NCI-H345 treated with DMSO at 0.1 percent for 48 hours (cell line): ENCODE measurements at regions not wholly inside any gene's neighbourhood (a gene's known extent, or its start where the extent isn't known, plus 50 kb on each side); places are given as distances from the start of the nearest gene placed in this dataset.

Source experiments
- DNase-seq: peaks from one replicate; lab custom pipeline; 2025; ENCODE audit not compliant: unreplicated experiment; lab: John Stamatoyannopoulos, UW

DNA sequence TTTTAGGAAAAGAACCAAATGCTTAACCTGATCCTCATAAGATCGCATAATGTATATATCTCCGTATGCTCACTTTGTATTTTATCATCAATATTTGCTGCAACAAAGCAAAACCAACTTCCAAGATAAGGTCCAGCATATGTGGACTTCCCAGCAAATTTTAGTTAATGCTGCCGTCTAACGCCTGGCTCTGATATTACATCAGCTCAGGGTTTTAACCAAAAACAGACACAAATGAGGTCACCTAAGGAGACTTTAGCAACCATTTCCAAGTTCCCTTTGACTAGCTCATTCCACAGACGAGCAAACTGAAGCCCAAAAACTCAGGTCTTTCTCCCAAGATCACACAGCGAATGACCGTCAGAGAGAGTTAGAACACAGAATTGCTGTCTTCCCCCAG lies 59.4 kb upstream of the UCN3 start:
- DNase-seq, result no peak

DNA sequence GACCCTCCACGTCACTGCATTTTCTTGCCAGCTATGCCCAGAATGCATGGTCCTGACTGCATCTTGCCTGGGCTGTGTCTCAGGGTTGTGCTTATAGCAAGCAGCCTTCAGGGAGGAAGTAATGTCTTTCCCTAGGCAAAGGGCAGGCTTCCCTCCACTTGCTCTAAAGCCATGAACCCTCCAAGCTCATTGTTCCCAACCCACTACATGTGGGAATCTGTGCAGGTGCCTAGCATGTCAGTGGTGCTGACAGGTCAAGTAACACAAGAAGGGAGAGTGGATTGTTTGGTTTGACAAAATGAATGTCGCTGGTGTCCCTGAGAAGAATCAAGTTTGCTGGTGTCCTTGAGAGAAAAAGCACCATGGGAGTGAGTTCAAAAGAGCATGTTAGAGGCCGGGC lies 53.9 kb upstream of the UCN3 start:
- no peak for DNase-seq

DNA sequence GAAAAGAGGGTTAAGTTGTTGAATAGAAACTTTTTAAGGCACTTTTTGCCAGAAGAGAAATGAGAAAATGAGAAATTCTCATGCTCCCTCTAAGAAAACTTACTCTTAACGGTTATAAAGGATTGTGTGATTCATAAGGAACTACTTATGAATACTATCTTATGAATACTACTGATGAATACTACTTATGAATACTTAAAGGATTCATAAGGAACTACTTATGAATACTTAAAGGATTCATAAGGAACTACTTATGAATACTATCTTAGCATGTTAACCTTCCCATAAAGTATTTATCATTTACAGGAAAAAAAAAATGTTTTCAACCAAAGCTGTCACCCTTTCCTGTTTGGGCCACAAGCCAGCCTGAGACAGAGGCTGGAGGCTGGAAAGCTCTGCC lies 53.1 kb upstream of the UCN3 start:
- DNase-seq, result no peak

DNA sequence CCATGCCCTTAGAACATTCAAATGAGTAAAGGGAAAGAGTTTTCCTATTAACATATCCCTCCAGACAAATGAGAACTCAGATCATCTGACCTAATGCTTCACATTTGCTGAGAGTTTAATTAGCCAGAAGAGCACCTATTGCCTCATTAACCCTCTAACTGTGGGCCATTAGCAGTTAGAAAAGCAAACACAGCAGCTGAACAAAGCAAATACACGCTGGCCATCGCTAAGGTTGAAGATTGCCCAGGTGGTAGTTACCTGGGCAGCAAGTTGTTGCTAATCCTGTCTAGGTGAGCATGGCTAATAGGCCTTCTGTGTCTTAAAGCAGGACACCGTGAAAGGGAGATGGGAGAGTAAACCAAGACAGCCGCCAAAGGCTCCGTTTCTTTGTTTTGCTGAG lies 49.9 kb upstream of the UCN3 start:
- DNase-seq, result no peak
